ENCODE measurements at regions not wholly inside any gene's neighbourhood (a gene's known extent, or its start where the extent isn't known, plus 50 kb on each side); places are given as distances from the start of the nearest gene placed in this dataset.
"Not testable (repeated sequence)": the region's sequence is repeated elsewhere in the genome, so short reads cannot be mapped to it uniquely, and the experiment has no call there.

DNA sequence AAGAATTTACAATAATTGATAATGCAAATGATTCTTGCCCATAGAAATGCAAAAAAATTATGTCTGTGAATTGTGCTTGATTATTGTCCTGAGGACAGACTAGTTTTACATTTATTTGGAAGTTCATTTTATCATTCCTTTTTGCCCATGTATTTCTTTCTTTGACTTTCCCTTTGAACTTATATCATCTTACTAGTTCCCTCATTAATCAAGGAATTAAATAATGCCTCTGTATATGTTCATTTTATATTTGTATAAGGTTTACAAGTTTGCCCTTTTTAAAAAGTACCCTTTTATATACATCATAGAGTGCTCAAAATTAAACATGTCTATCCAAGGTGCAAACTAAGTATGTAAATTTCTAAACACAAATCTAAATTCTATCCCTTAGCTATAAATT, 501.6 kb downstream of the NTRK2 start:
- no peak overlapping the region for H3K4me3 ChIP-seq (ENCODE audit: low read depth, low read length)
- TF ChIP-seq, protein P1, sequence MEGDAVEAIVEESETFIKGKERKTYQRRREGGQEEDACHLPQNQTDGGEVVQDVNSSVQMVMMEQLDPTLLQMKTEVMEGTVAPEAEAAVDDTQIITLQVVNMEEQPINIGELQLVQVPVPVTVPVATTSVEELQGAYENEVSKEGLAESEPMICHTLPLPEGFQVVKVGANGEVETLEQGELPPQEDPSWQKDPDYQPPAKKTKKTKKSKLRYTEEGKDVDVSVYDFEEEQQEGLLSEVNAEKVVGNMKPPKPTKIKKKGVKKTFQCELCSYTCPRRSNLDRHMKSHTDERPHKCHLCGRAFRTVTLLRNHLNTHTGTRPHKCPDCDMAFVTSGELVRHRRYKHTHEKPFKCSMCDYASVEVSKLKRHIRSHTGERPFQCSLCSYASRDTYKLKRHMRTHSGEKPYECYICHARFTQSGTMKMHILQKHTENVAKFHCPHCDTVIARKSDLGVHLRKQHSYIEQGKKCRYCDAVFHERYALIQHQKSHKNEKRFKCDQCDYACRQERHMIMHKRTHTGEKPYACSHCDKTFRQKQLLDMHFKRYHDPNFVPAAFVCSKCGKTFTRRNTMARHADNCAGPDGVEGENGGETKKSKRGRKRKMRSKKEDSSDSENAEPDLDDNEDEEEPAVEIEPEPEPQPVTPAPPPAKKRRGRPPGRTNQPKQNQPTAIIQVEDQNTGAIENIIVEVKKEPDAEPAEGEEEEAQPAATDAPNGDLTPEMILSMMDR (IDR thresholded peaks at IDR 0.05; ENCODE audit: insufficient read depth, low read length, poor library complexity, severe bottlenecking): no peak
- DNase-seq (ENCODE audit: low read depth): no peak
- no peaks in the 10 kb centered on the region for H3K27me3 ChIP-seq (ENCODE audit: control insufficient read depth, insufficient read depth, low read length)
- H3K36me3 ChIP-seq (ENCODE audit: control insufficient read depth, insufficient read depth, low read length): no peaks in the 10 kb centered on the region

DNA sequence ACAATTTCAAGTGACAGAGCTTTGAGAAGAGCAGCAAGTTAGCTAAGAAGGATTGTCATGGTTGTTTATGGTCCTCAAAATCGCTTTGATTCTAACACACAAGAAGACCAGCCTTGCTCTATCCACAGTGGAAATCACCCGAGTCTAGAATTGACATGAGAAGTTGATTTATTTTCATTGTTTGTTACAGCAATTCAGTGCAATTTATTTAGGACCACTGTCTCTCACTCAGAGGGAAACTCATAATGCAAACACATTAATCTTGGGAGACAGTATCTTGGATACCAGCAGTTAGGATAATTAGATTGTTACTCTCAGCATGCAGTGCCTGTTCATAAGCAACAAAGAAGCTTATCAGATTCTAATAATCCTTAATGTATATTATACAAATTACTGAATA, 498.9 kb downstream of the NTRK2 start:
- Histone ChIP-seq H3K36me3 (ENCODE audit: control insufficient read depth, insufficient read depth, low read length) (no peaks in the 10 kb centered on the region), H3K27me3 (ENCODE audit: control insufficient read depth, insufficient read depth, low read length) (no peaks in the 10 kb centered on the region), H3K4me3 (ENCODE audit: low read depth, low read length) (no peak overlapping the region)
- TF ChIP-seq, protein P1 (IDR thresholded peaks at IDR 0.05; ENCODE audit: insufficient read depth, low read length, poor library complexity, severe bottlenecking): no peak
- no peak for DNase-seq (ENCODE audit: low read depth)

DNA sequence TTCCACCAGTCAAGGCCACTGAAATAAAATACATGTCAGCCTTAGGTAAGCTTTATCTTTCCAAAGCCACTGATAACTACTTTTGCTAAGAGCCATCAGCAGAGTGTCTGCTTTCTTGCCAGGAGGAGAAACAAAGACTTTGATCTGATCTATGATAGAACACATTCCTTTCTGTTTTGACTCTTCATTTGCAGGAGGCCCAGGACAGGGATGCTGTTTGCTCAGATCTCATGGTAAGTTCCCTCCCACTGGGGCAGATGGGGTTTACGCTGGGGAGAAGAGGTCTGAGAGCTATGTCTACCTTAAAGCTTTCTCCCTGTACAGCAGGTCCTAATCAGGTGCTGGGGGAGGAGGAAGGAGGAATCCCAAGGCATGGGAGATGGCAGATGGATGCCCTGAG, 497.6 kb downstream of the NTRK2 start:
- H3K36me3 ChIP-seq (ENCODE audit: control insufficient read depth, insufficient read depth, low read length): no peaks in the 10 kb centered on the region
- no peak for DNase-seq (ENCODE audit: low read depth)
- TF ChIP-seq, protein P1 (IDR thresholded peaks at IDR 0.05; ENCODE audit: insufficient read depth, low read length, poor library complexity, severe bottlenecking): no peak
- no peak overlapping the region for H3K4me3 ChIP-seq (ENCODE audit: low read depth, low read length)
- no peaks in the 10 kb centered on the region for H3K27me3 ChIP-seq (ENCODE audit: control insufficient read depth, insufficient read depth, low read length)

DNA sequence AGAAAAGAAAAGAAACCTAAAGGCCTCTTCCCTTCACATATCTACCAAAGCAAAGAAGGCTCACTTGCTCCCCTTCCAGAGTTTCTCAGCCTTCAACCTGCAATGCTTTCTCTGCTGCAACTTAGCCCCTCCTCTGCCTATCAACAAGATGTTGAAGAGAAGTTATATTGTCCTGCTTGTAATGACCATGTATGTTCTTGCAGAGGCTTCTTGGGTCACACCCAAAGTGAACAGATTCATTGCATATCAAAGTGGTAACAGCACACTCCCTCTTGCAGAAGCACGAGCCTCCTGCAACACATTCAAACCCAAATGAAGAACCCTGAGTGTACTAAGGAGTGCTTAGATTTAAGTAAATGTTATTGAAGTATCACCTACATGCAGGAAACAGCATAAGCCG, 494.3 kb downstream of the NTRK2 start:
- TF ChIP-seq, protein P1 (IDR thresholded peaks at IDR 0.05; ENCODE audit: insufficient read depth, low read length, poor library complexity, severe bottlenecking): no peak
- no peak for DNase-seq (ENCODE audit: low read depth)
- no peak overlapping the region for H3K4me3 ChIP-seq (ENCODE audit: low read depth, low read length)
- H3K36me3 ChIP-seq (ENCODE audit: control insufficient read depth, insufficient read depth, low read length): no peaks in the 10 kb centered on the region
- H3K27me3 ChIP-seq (ENCODE audit: control insufficient read depth, insufficient read depth, low read length): no peaks in the 10 kb centered on the region

DNA sequence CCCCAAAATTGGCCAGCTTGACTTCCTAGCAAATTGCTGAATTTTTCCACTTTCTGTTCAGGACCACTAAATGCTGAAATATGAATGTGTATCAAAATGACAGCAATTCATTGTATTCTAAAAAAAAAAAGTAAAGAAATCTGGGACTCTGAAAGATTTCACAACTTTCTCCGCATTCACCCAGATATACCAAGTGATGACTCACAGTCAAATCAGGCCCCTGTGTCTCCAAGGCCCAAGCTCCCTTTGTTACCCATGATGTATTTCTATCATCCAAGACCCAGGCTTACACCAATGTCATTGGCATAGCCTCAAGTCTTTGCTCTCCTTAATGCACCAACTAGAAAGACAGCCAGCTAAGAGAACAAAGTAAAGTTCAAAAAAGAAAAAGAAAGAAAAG, 493.9 kb downstream of the NTRK2 start:
- TF ChIP-seq, protein P1 (IDR thresholded peaks at IDR 0.05; ENCODE audit: insufficient read depth, low read length, poor library complexity, severe bottlenecking): no peak
- no peak overlapping the region for H3K4me3 ChIP-seq (ENCODE audit: low read depth, low read length)
- no peaks in the 10 kb centered on the region for H3K36me3 ChIP-seq (ENCODE audit: control insufficient read depth, insufficient read depth, low read length)
- no peaks in the 10 kb centered on the region for H3K27me3 ChIP-seq (ENCODE audit: control insufficient read depth, insufficient read depth, low read length)
- DNase-seq (ENCODE audit: low read depth): no peak

DNA sequence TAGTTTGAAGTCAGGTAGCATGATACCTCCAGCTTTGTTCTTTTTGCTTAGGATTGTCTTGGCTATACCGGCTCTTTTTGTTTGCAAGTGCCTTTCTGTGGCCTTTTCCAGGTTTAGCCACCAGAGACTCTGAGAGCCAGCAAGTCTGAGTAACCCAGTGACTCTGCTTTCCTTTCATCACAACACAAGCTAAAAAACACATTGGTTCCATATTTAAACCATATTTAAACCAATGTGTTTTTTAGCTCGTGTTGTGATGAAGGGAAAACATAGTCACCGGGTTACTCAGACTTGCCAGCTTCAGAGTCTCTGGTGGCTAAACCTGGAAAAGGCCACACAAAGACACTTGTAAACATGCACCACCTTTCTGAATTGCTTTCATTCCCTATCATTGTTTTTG, 493.3 kb downstream of the NTRK2 start:
- H3K4me3 ChIP-seq (ENCODE audit: low read depth, low read length): no peak overlapping the region
- H3K27me3 ChIP-seq (ENCODE audit: control insufficient read depth, insufficient read depth, low read length): no peaks in the 10 kb centered on the region
- no peaks in the 10 kb centered on the region for H3K36me3 ChIP-seq (ENCODE audit: control insufficient read depth, insufficient read depth, low read length)
- TF ChIP-seq, protein P1 (IDR thresholded peaks at IDR 0.05; ENCODE audit: insufficient read depth, low read length, poor library complexity, severe bottlenecking): no peak
- DNase-seq (ENCODE audit: low read depth): no peak

DNA sequence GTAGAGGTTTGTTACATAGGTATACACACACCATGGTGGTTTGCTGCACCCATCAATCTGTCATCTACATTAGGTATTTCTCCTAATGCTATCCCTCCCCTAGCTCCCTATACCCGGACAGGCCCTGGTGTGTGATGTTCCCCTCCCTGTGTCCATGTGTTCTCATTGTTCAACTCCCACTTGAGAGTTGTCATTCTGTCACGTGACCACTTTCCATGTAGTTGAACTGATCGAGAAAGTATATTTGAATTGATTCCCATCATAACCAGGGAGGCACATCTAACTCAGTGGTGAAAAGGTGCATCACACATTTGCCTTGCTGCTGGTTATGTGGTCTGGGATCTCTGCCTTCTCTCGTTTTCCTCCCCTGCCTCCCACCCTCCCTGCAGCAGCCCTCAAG, 491.4 kb downstream of the NTRK2 start:
- DNase-seq (ENCODE audit: low read depth); H3K36me3 ChIP-seq (ENCODE audit: control insufficient read depth, insufficient read depth, low read length); H3K27me3 ChIP-seq (ENCODE audit: control insufficient read depth, insufficient read depth, low read length); H3K4me3 ChIP-seq (ENCODE audit: low read depth, low read length): not testable (repeated sequence)

Measured in kidney epithelial cell (primary cell).